HepG2 (cell line): ENCODE measurements at regions not wholly inside any gene's neighbourhood (a gene's known extent, or its start where the extent isn't known, plus 50 kb on each side); places are given as distances from the start of the nearest gene placed in this dataset.

ENCODE experiments used
- ATAC-seq: fragments of 200-7000 bp; cut with Tn5 transposase; 3 replicates; pipeline ENCODE4 v1.9.1; 2020; ENCODE audit warnings: mild to moderate bottlenecking, moderate library complexity
- BruUV-seq: library from RNA; stranded (reverse); fragments of 400-500 nt; replicated peaks from 2 replicates; lab custom pipeline; 2021; lab: Mats Ljungman, UMichigan
- CTCF ChIA-PET: fragments of 300-600 bp; formaldehyde crosslinking; extraction: SDS; loops from one replicate; lab custom pipeline; 2021; ENCODE audit warnings: low total read pairs, inconsistent platforms, low intra/inter-chr PET ratio; lab: Yijun Ruan, JAX
- POLR2A ChIA-PET: fragments of 350-600 bp; sonication (Branson Sonifier 250); formaldehyde crosslinking; loops from one replicate; lab custom pipeline; 2020; ENCODE audit warnings: antibody characterized with exemption, inconsistent platforms; lab: Yijun Ruan, JAX
- DNase-seq: peaks from one replicate; pipeline ENCODE4 v3.0.0-alpha.2; 2015; ENCODE audit warnings: low spot score
- FAIRE-seq: peaks from 3 replicates; lab custom pipeline; 2011; peaks lifted over from hg19 to GRCh38; lab: Jason Lieb, UNC
- H2AFZ ChIP-seq: one replicate; pipeline ENCODE4 v1.6.1; 2011; ENCODE audit warnings: low read length, inconsistent platforms
- H3K27ac ChIP-seq: fragments of 300-600 bp; 3 replicates; pipeline ENCODE4 v1.8.0; 2011; ENCODE audit warnings: mixed run types, mild to moderate bottlenecking, mixed read lengths, low read length, inconsistent platforms; ENCODE audit not compliant: insufficient read depth; ENCODE audit errors: extremely low read length
- H3K27me3 ChIP-seq, 2 experiments: fragments of 200-600 bp in 1 of 2; 2 replicates in 1 of 2; 3 replicates in 1 of 2; pipeline versions ENCODE4 v1.6.0 to v1.8.0; 2011; ENCODE audit warnings: low read length in 2 of 2, mild to moderate bottlenecking in 2 of 2, moderate library complexity in 2 of 2, inconsistent platforms in 1 of 2; ENCODE audit not compliant: insufficient read depth in 2 of 2, control insufficient read depth in 1 of 2
- H3K36me3 ChIP-seq, 2 experiments: fragments of 200-600 bp in 1 of 2; replicated peaks in 1 of 2; 2 replicates in 1 of 2; 3 replicates in 1 of 2; pipeline versions ENCODE4 v1.5.1 to v1.8.0; 2011; ENCODE audit warnings: low read length in 2 of 2, inconsistent platforms in 1 of 2; ENCODE audit not compliant: insufficient read depth in 2 of 2, control insufficient read depth in 1 of 2
- H3K4me1 ChIP-seq: 2 replicates; pipeline ENCODE4 v1.5.1; 2012; ENCODE audit warnings: low read length, inconsistent platforms; ENCODE audit not compliant: insufficient read depth
- H3K4me2 ChIP-seq: 2 replicates; pipeline ENCODE4 v1.6.0; 2011; ENCODE audit warnings: low read depth, low read length, inconsistent platforms
- H3K4me3 ChIP-seq, 3 experiments: fragments of 200-600 bp in 1 of 3; sonication (generic), shearing (Covaris generic) in 1 of 3; replicated peaks in 1 of 3; 2 replicates each; pipeline ENCODE4 v1.5.1; 2011 to 2016; ENCODE audit warnings: low read length in 3 of 3, inconsistent platforms in 2 of 3, low read depth in 2 of 3, mild to moderate bottlenecking in 2 of 3, control low read depth in 1 of 3, mixed read lengths in 1 of 3; ENCODE audit not compliant: insufficient read depth in 1 of 3
- H3K79me2 ChIP-seq: one replicate; pipeline ENCODE4 v1.6.1; 2011; ENCODE audit warnings: low read length, inconsistent platforms; ENCODE audit not compliant: insufficient read depth
- H3K9ac ChIP-seq: 2 replicates; pipeline ENCODE4 v1.6.0; 2011; ENCODE audit warnings: mild to moderate bottlenecking, low read depth, low read length, inconsistent platforms; ENCODE audit not compliant: insufficient read depth
- H3K9me3 ChIP-seq: 2 replicates; pipeline ENCODE4 v1.5.1; 2012; ENCODE audit warnings: mild to moderate bottlenecking, low read length
- H4K20me1 ChIP-seq: 2 replicates; pipeline ENCODE4 v1.6.0; 2011; ENCODE audit warnings: inconsistent platforms, mild to moderate bottlenecking, low read length, moderate library complexity; ENCODE audit not compliant: insufficient read depth
- NPAS2 ChIP-seq: sonication (generic); formaldehyde crosslinking; IDR thresholded peaks from 2 replicates; pipeline ENCODE4 v1.8.0; 2022; ENCODE audit warnings: mild to moderate bottlenecking, missing genetic modification reagents, borderline replicate concordance
- NRL ChIP-seq: sonication (generic); formaldehyde crosslinking; IDR thresholded peaks from 2 replicates; pipeline ENCODE4 v1.5.0; 2020; ENCODE audit warnings: missing genetic modification reagents, mild to moderate bottlenecking, moderate library complexity, borderline replicate concordance
- RFX1 ChIP-seq: fragments of 450-650 bp; IDR thresholded peaks from 2 replicates; pipeline ENCODE4 v1.6.1; 2017
- RXRA ChIP-seq: sonication (generic); formaldehyde crosslinking; IDR thresholded peaks from 2 replicates; pipeline ENCODE4 v1.5.1; 2020; ENCODE audit warnings: missing genetic modification reagents
- ZGPAT ChIP-seq: IDR thresholded peaks from 2 replicates; pipeline ENCODE4 v1.6.1; 2016; ENCODE audit warnings: mild to moderate bottlenecking
- ZHX2 ChIP-seq, 2 experiments: sonication (generic) in 1 of 2; formaldehyde crosslinking in 1 of 2; IDR thresholded peaks; 2 replicates each; pipeline versions ENCODE4 v1.6.1 to v1.9.0; 2014 to 2022; ENCODE audit warnings: antibody characterized with exemption in 1 of 2, borderline replicate concordance in 1 of 2, inconsistent platforms in 1 of 2, low read depth in 1 of 2, missing genetic modification reagents in 1 of 2
- ZNF546 ChIP-seq: sonication (generic); formaldehyde crosslinking; conservative IDR thresholded peaks from 2 replicates; pipeline ENCODE4 v1.8.1; 2023; ENCODE audit warnings: mild to moderate bottlenecking, missing genetic modification reagents
- ZNF703 ChIP-seq: sonication (generic); formaldehyde crosslinking; IDR thresholded peaks from 2 replicates; pipeline ENCODE4 v1.5.1; 2020; ENCODE audit warnings: missing genetic modification reagents, mild to moderate bottlenecking, moderate library complexity, borderline replicate concordance
- ZNF746 ChIP-seq: sonication (generic); formaldehyde crosslinking; IDR thresholded peaks from 2 replicates; pipeline ENCODE4 v1.8.0; 2022; ENCODE audit warnings: mild to moderate bottlenecking, missing genetic modification reagents
- WGBS: methylation state at CpG from one replicate; pipeline ENCODE4 v1.1.6; 2017; ENCODE audit warnings: low lambda C conversion rate; 5-methylcytosine and 5-hydroxymethylcytosine counted together
- in situ Hi-C: cut with HindIII; loops from 2 replicates; pipeline ENCODE4 v1.10.0; 2017; ENCODE audit warnings: low pct_unique_long_range_greater_than_20kb; ENCODE audit not compliant: extremely low pct_ligation_motif_present
- intact Hi-C: fragments of 100-400 bp; cut with micrococcal nuclease; formaldehyde crosslinking; loops from one replicate; pipeline ENCODE4 v1.10.0; 2022; ENCODE audit not compliant: unreplicated experiment

GRCh38 chr7:46678421-46678820, 757.3 kb upstream of the IGFBP3 start:
- H3K79me2 ChIP-seq, result no peaks in the 10 kb centered on the region
- H3K27me3 ChIP-seq, result no peaks in the 10 kb centered on the region
- no peaks in the 10 kb centered on the region for H4K20me1 ChIP-seq
- no peak overlapping the region for H3K9ac ChIP-seq
- no peak overlapping the region for H3K4me3 ChIP-seq
- intact Hi-C loops (no loop called here), in situ Hi-C loops (no loop called here)
- H3K27ac ChIP-seq, result no peak overlapping the region
- no TSS peak for BruUV-seq
- FAIRE-seq (no peak), DNase-seq (no peak), ATAC-seq (no peak)
- H3K4me2 ChIP-seq, result no peak overlapping the region
- H2AFZ ChIP-seq, result no peak overlapping the region
- WGBS, result 0% methylated on average over 2 of the region's 2 CpGs
- POLR2A ChIA-PET, result no interaction called here
- CTCF ChIA-PET, result no interaction called here
- H3K36me3 ChIP-seq, result no peaks in the 10 kb centered on the region
- no peaks in the 10 kb centered on the region for H3K9me3 ChIP-seq
- no peak for TF ChIP-seq ZHX2 (IDR thresholded peaks at IDR 0.05; ENCODE audit: low read depth)
- no peak for TF ChIP-seq ZHX2 (CRISPR knock-in tag; IDR thresholded peaks at IDR 0.05; ENCODE audit: borderline replicate concordance)
- no peak for TF ChIP-seq RXRA (CRISPR knock-in tag)
- TF ChIP-seq ZGPAT, result no peak
- no peak for TF ChIP-seq NRL (CRISPR knock-in tag)
- no peak for TF ChIP-seq NPAS2 (CRISPR knock-in tag)
- TF ChIP-seq ZNF746, result no peak
- no peak for TF ChIP-seq ZNF546 (CRISPR knock-in tag)
- no peak for TF ChIP-seq ZNF703 (CRISPR knock-in tag)
- no peak for TF ChIP-seq RFX1
- no peaks in the 10 kb centered on the region for H3K4me1 ChIP-seq
